Heart left ventricle (tissue), 13 donors: ENCODE measurements at regions not wholly inside any gene's neighbourhood (a gene's known extent, or its start where the extent isn't known, plus 50 kb on each side); places are given as distances from the start of the nearest gene placed in this dataset.

Experiments used
- POLR2A ChIP-seq, 2 donors: fragments of 450-650 bp; IDR thresholded peaks; one replicate each; pipeline ENCODE4 v1.6.1; 2017; ENCODE audit warnings: antibody characterized with exemption in 2 of 2, mild to moderate bottlenecking in 2 of 2, moderate library complexity in 2 of 2
- TF ChIP-seq, protein P1 (sequence below), 12 donors: fragments of 200-600 bp; sonication (generic) in 4 of 12; IDR thresholded peaks; one replicate each; pipeline versions ENCODE4 v1.5.0 to v1.8.0; 2018 to 2022; ENCODE audit warnings: antibody characterized with exemption in 12 of 12, mild to moderate bottlenecking in 5 of 12
- donor health status: ischemic (EF 13 %, LVEDD 7.1; RV severe dilation, severe dysfunction).
- donor health status: DM: no; HTN: yes; CAD: no.
- donor health status: DM: no; HTN: no; CAD: no.
- donor health status: ischemic (EF 25% LVEDD 6.9; RV normal size, moderate dysfunction).
- donor health status: ischemic (EF 25% LVEDD 5.7; RV mildly dilated, moderate dysfunction).
- donor health status: ischemic (EF 35%, LVEDD 5.7; RV mildly dilated, moderate dysfunction).
- donor health status: nonischemic (EF 11% LVEDD 7.7; RV severe dilation, severe dysfunction).
- donor health status: DM: yes; HTN: yes; CAD: no.
- donor health status: PGD.
- donor health status: ischemic (EF 29% LVEDD 5.4; RV normal size, mild dysfunction).
- donor health status: nonischemic (EF 23%, LVEDD 6.1; RV moderate dilation, normal function).

DNA sequence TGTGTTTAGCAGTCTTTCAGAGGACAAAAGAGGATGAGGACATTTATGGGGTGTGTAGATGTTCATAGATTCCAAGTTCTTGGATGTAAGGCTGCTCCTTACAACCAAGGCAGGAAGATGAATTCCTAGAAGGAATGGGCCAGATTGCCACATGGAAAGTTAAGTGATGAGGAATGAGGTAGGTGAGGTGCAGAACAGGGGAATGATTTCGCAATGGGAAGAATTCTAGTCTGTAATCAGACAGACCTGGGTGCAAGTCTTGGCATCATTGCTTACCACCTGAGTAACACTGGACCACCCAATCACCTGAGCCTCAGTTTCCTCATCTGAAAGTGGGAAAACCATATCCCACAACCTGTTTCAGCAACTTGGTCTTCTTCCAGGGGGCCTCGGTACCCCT lies 174.9 kb downstream of the IER5 start:
- TF ChIP-seq, protein P1, sequence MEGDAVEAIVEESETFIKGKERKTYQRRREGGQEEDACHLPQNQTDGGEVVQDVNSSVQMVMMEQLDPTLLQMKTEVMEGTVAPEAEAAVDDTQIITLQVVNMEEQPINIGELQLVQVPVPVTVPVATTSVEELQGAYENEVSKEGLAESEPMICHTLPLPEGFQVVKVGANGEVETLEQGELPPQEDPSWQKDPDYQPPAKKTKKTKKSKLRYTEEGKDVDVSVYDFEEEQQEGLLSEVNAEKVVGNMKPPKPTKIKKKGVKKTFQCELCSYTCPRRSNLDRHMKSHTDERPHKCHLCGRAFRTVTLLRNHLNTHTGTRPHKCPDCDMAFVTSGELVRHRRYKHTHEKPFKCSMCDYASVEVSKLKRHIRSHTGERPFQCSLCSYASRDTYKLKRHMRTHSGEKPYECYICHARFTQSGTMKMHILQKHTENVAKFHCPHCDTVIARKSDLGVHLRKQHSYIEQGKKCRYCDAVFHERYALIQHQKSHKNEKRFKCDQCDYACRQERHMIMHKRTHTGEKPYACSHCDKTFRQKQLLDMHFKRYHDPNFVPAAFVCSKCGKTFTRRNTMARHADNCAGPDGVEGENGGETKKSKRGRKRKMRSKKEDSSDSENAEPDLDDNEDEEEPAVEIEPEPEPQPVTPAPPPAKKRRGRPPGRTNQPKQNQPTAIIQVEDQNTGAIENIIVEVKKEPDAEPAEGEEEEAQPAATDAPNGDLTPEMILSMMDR (IDR thresholded peaks at IDR 0.05): no peak
- TF ChIP-seq POLR2A (IDR thresholded peaks at IDR 0.05): no peak
